HG03066 (cell line): ENCODE measurements at regions not wholly inside any gene's neighbourhood (a gene's known extent, or its start where the extent isn't known, plus 50 kb on each side); places are given as distances from the start of the nearest gene placed in this dataset.

Source experiments
- ATAC-seq: cut with Tn5 transposase; IDR thresholded peaks from one replicate; pipeline ENCODE4 v1.9.1; 2021; ENCODE audit warnings: low read depth; ENCODE audit not compliant: unreplicated experiment

GRCh38 chr1:60488847-60489246 is 415.3 kb upstream of the C1orf87 start:
- ATAC-seq = no peak

- ATAC-seq = no peak
These were observed 414.2 kb upstream of the C1orf87 start for GRCh38 chr1:60487565-60488345.

GRCh38 chr1:60483509-60483908 is 409.9 kb upstream of the C1orf87 start:
- ATAC-seq = no peak

GRCh38 chr1:60470246-60470645 is 396.7 kb upstream of the C1orf87 start:
- no peak for ATAC-seq

- ATAC-seq = no peak
These were observed 390.2 kb upstream of the C1orf87 start for GRCh38 chr1:60463786-60464185.

- ATAC-seq = no peak
These were observed 389.6 kb upstream of the C1orf87 start for GRCh38 chr1:60463146-60463545.

GRCh38 chr1:60461925-60462595 is 388.5 kb upstream of the C1orf87 start:
- ATAC-seq = no peak

- no peak for ATAC-seq
These were observed 384.5 kb upstream of the C1orf87 start for GRCh38 chr1:60458111-60458510.

- ATAC-seq = no peak
These were observed 376.3 kb upstream of the C1orf87 start for GRCh38 chr1:60449876-60450275.

GRCh38 chr1:60448850-60449249 is 375.3 kb upstream of the C1orf87 start:
- ATAC-seq = no peak

- no peak for ATAC-seq
These were observed 371.1 kb upstream of the C1orf87 start for GRCh38 chr1:60444680-60445079.

GRCh38 chr1:60436186-60436585 is 362.6 kb upstream of the C1orf87 start:
- ATAC-seq = no peak

- ATAC-seq = no peak
These were observed 358.0 kb upstream of the C1orf87 start for GRCh38 chr1:60431593-60431992.

- ATAC-seq = no peak
These were observed 356.8 kb upstream of the C1orf87 start for GRCh38 chr1:60430375-60430774.

- no peak for ATAC-seq
These were observed 354.6 kb upstream of the C1orf87 start for GRCh38 chr1:60428127-60428526.

GRCh38 chr1:60427701-60428100 is 354.1 kb upstream of the C1orf87 start:
- ATAC-seq = no peak

GRCh38 chr1:60427194-60427593 is 353.6 kb upstream of the C1orf87 start:
- no peak for ATAC-seq

GRCh38 chr1:60425528-60425927 is 352.0 kb upstream of the C1orf87 start:
- no peak for ATAC-seq

GRCh38 chr1:60423146-60423780 is 349.7 kb upstream of the C1orf87 start:
- ATAC-seq = no peak

GRCh38 chr1:60421965-60422364 is 348.4 kb upstream of the C1orf87 start:
- ATAC-seq = no peak

- ATAC-seq = no peak
These were observed 345.5 kb upstream of the C1orf87 start for GRCh38 chr1:60419023-60419422.

- ATAC-seq = no peak
These were observed 342.1 kb upstream of the C1orf87 start for GRCh38 chr1:60415696-60416095.
